Muscle of leg (tissue), 3 donors: ENCODE measurements at regions not wholly inside any gene's neighbourhood (a gene's known extent, or its start where the extent isn't known, plus 50 kb on each side); places are given as distances from the start of the nearest gene placed in this dataset.
"Not testable (repeated sequence)": the region's sequence is repeated elsewhere in the genome, so short reads cannot be mapped to it uniquely, and the experiment has no call there.

Source experiments
- DNase-seq: peaks from one replicate; pipeline ENCODE4 v3.0.0; 2013
- H3K27ac ChIP-seq: one replicate; pipeline ENCODE4 v1.5.1; 2013; ENCODE audit warnings: mild to moderate bottlenecking, low read length, control low read depth
- H3K27me3 ChIP-seq: one replicate; pipeline ENCODE4 v1.6.1; 2013; ENCODE audit warnings: low read length; ENCODE audit not compliant: control insufficient read depth, insufficient read depth
- H3K36me3 ChIP-seq: one replicate; pipeline ENCODE4 v1.6.1; 2013; ENCODE audit warnings: low read length; ENCODE audit not compliant: control insufficient read depth, insufficient read depth
- H3K4me1 ChIP-seq: one replicate; pipeline ENCODE4 v1.6.1; 2013; ENCODE audit warnings: low read length; ENCODE audit not compliant: control insufficient read depth, insufficient read depth
- H3K4me3 ChIP-seq: one replicate; pipeline ENCODE4 v1.5.1; 2013; ENCODE audit warnings: low read length, control low read depth
- H3K9me3 ChIP-seq: replicated peaks from 2 replicates; pipeline ENCODE4 v1.6.1; 2013; ENCODE audit warnings: low read depth, low read length; ENCODE audit not compliant: control insufficient read depth
- WGBS: methylation state at CpG from one replicate; pipeline ENCODE4 v1.1.5; 2013; ENCODE audit warnings: missing lambda C conversion rate; ENCODE audit not compliant: insufficient coverage; 5-methylcytosine and 5-hydroxymethylcytosine counted together

DNA sequence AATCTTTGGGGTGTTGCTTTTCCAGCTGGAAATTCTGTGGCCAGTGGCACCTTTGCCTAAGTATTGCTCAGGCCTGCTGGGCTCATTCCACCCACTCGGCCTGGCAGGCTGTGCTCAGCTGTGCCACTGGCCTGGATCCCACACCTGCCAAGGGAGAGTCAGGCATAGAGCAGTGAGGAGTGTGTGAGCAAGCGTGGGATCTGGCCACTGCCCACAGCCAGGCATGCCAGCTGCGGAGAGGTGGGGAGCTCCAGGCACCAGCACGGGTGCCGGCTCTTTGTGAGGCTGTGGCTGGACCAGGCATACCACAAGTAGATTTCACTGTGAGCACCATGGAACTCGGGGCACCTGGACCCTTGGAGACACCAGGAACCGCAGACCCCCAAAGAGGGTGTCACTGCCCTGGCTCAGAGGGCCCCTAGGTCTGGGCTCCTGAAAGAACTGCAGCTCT, 118.1 kb upstream of the MAP2 start:
- 75% methylated on average over 5 of the region's 7 CpGs for WGBS
- Histone ChIP-seq H3K27me3 (no peaks in the 10 kb centered on the region), H3K9me3 (no peaks in the 10 kb centered on the region), H3K4me3 (no peak overlapping the region), H3K27ac (no peak overlapping the region), H3K36me3 (no peaks in the 10 kb centered on the region), H3K4me1 (no peaks in the 10 kb centered on the region)
- DNase-seq: peak; percentile 30

DNA sequence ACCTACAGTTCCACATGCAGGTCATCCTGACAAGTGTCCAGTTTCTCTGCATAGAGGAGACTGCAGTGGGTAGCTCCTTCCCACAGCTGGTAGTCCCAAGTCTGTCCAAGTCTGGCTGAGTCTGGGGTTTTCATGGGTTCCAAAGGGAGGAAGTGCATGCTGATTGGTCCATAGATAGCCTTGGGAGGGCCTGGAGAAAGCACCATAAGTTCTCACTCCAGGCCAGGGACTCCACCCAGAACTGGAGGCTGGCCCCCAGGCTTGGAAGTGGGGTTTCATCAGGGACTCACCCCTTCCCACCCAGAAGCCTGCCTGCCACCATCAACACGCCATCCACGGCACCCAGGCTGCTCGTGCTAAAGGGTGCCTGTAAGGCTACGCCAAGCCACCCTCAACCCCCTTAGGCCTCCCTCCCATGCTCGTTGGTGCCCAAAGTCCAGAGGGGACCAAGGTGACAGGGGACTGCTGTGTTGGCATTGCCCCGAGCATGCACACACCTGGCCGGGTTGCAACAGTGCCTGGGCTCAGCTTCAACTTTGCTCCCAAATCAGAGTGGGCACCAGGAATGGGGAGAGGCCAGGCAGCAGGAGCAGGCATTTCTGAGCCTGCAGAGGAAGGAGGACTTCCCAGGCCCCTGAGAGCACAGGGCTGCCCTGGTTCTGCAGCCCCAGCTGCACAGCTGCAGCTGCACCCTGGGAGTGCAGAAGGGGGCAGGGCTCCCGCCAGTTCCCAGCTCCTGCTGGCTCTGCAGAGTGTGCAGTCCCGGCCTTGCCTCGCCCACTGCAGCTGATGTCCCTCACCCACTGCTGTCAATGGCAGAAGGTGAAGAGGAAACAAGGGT, 116.5 kb upstream of the MAP2 start:
- 75% methylated on average over 10 of the region's 10 CpGs for WGBS
- Histone ChIP-seq H3K27ac (no peak overlapping the region), H3K4me1 (no peaks in the 10 kb centered on the region), H3K36me3 (no peaks in the 10 kb centered on the region), H3K4me3 (no peak overlapping the region), H3K27me3 (no peaks in the 10 kb centered on the region), H3K9me3 (no peaks in the 10 kb centered on the region)
- DNase-seq: no peak

- Histone ChIP-seq H3K27me3 (no peaks in the 10 kb centered on the region), H3K4me1 (no peaks in the 10 kb centered on the region)
- no peak for DNase-seq
Measured at GRCh38 chr2:209308415-209308814, 115.4 kb upstream of the MAP2 start.

DNA sequence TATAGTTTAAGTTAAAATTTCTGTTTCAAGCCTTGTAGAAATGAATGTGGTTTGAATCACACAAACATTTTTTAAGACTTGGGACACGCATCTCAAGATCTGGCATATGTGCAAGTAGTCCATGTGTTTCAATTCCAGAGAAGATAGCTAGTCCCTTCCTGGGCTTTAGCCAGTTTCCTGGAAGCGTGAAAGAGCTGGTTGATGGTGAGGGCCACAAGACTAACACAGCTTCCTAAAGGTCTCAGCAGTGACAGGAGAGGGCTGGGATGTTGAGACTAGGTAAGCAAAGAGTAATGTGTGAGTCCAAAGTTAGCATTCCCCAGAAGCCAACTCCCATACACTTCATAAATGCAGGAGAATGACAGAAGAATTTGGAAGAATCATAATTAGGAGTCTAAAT, 111.9 kb upstream of the MAP2 start:
- no peak for DNase-seq
- Histone ChIP-seq H3K4me1 (no peaks in the 10 kb centered on the region), H3K9me3 (no peaks in the 10 kb centered on the region), H3K36me3 (no peaks in the 10 kb centered on the region), H3K27ac (no peak overlapping the region), H3K27me3 (no peaks in the 10 kb centered on the region), H3K4me3 (no peak overlapping the region)
- WGBS: no CpG with 5 or more reads among the region's 2 CpGs

More at GRCh38 chr2:209308415-209308814, 115.4 kb upstream of the MAP2 start:
- Histone ChIP-seq H3K36me3 (no peaks in the 10 kb centered on the region), H3K27ac (no peak overlapping the region), H3K9me3 (no peaks in the 10 kb centered on the region), H3K4me3 (no peak overlapping the region)

DNA sequence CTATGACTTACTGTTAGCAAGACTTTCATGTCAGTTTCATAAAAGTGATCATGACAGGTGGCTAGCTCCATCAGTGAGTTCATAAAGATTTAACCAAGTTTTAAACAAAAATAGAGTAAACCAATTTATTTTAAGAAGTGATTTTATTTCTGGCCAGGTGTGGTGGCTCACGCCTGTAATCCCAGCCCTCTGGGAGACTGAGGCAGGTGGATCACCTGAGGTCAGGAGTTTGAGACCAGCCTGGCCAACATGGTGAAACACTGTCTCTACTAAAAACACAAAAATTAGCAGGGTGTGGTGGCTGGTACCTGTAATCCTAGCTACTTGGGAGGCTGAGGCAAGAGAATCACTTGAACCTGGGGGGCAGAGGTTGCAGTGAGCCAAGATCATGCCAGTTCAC, 111.4 kb upstream of the MAP2 start:
- H3K27ac ChIP-seq, H3K4me3 ChIP-seq, DNase-seq, H3K27me3 ChIP-seq, H3K36me3 ChIP-seq, H3K9me3 ChIP-seq, H3K4me1 ChIP-seq: not testable (repeated sequence)
- WGBS: no CpG with 5 or more reads among the region's 1 CpG

- Histone ChIP-seq H3K36me3 (no peaks in the 10 kb centered on the region), H3K27ac (no peak overlapping the region), H3K4me1 (no peaks in the 10 kb centered on the region), H3K4me3 (no peak overlapping the region), H3K9me3 (no peaks in the 10 kb centered on the region), H3K27me3 (no peaks in the 10 kb centered on the region)
- WGBS: no CpG with 5 or more reads among the region's 2 CpGs
- DNase-seq: no peak
Measured at GRCh38 chr2:209314653-209315052, 109.2 kb upstream of the MAP2 start.

DNA sequence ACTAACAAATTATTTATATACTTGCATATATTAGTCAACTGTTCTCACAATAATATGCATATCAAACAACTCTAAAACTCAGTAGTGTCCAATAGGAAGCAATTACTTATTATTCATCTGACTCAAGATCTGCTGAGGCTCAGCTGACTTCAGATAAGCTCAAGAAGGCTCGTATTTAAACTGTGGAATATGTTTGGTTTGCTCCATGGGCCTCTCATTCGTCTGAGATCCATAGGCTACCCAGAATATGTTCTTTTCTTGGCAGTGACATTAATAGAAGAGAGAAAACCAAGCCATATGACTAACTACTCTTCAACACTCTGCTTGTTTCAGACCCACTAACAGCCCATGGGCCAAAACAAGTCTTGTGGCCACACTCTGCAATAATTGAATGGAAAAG, 107.7 kb upstream of the MAP2 start:
- H3K4me1 ChIP-seq: no peaks in the 10 kb centered on the region
- H3K9me3 ChIP-seq: no peaks in the 10 kb centered on the region
- DNase-seq: no peak
- H3K27me3 ChIP-seq: no peaks in the 10 kb centered on the region
- H3K4me3 ChIP-seq: no peak overlapping the region
- H3K36me3 ChIP-seq: no peaks in the 10 kb centered on the region
- no peak overlapping the region for H3K27ac ChIP-seq
- no CpG with 5 or more reads among the region's 2 CpGs for WGBS

DNA sequence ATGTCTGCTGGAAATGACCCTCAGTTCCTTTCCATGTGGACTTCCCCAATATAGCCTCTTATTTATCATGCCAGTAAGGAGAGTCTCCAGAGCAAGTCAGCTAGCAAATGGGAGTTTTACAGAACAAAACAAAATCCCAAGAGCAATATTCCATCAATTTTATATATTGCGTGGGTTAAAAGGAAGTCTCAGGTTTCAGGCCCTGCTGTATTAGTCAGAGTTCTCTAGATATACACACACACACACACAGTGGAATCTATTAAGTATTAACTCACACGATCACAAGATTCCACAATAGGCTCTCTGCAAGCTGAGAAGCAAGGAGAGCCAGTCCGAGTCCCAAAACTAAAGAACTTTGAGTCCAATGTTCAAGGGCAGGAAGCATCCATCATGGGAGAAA, 102.8 kb upstream of the MAP2 start:
- no peaks in the 10 kb centered on the region for H3K4me1 ChIP-seq
- WGBS: no CpG with 5 or more reads among the region's 3 CpGs
- H3K27me3 ChIP-seq: no peaks in the 10 kb centered on the region
- DNase-seq: no peak
- H3K4me3 ChIP-seq: no peak overlapping the region
- H3K27ac ChIP-seq: no peak overlapping the region
- no peaks in the 10 kb centered on the region for H3K9me3 ChIP-seq
- no peaks in the 10 kb centered on the region for H3K36me3 ChIP-seq

- Histone ChIP-seq H3K9me3 (no peaks in the 10 kb centered on the region), H3K36me3 (no peaks in the 10 kb centered on the region), H3K4me1 (no peaks in the 10 kb centered on the region), H3K27me3 (no peaks in the 10 kb centered on the region), H3K27ac (no peak overlapping the region), H3K4me3 (no peak overlapping the region)
- no peak for DNase-seq
- no CpG with 5 or more reads among the region's 3 CpGs for WGBS
Measured at GRCh38 chr2:209321581-209321980, 102.3 kb upstream of the MAP2 start.

DNA sequence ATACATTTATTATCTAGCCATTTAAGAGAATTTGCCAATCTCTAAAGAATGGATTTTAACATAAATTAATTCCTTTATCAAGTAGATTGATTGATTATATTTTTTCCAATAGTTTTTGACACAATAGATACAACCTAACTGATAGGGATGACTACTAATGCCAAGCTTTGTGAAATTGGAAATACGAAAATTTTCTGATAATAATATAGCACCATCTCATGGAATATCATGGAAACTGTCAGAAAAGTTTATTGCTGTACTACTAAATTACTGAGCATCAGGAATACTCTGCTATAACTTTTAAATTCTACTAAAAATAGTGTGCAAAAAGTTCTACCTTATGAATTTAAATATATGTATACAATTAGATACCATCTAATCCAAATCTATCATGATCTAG, 101.8 kb upstream of the MAP2 start:
- no peaks in the 10 kb centered on the region for H3K4me1 ChIP-seq
- H3K9me3 ChIP-seq: no peaks in the 10 kb centered on the region
- no peak for DNase-seq
- no peak overlapping the region for H3K4me3 ChIP-seq
- no peak overlapping the region for H3K27ac ChIP-seq
- no peaks in the 10 kb centered on the region for H3K27me3 ChIP-seq
- H3K36me3 ChIP-seq: no peaks in the 10 kb centered on the region
- no CpG with 5 or more reads among the region's 1 CpG for WGBS
